Astrocyte of the spinal cord (primary cell): ENCODE measurements at regions not wholly inside any gene's neighbourhood (a gene's known extent, or its start where the extent isn't known, plus 50 kb on each side); places are given as distances from the start of the nearest gene placed in this dataset.
A peak's percentile ranks its signal among the peaks of the same experiment; 100 is the strongest.

ENCODE experiments used
- DNase-seq: peaks from one replicate; pipeline ENCODE4 v3.0.0; 2011; ENCODE audit warnings: low read depth, low spot score
- H3K4me3 ChIP-seq: 2 replicates; pipeline ENCODE4 v1.5.1; 2011; ENCODE audit warnings: low read depth, mild to moderate bottlenecking, low read length, moderate library complexity
- in situ Hi-C: cut with HindIII; loops from 2 replicates; pipeline ENCODE4 v1.10.0; 2017; ENCODE audit warnings: low sequenced_read_pairs
- TF ChIP-seq, protein P1 (sequence below): IDR thresholded peaks from 2 replicates; pipeline ENCODE4 v1.5.1; 2012; ENCODE audit warnings: low read depth, mild to moderate bottlenecking, low read length, inconsistent platforms

DNA sequence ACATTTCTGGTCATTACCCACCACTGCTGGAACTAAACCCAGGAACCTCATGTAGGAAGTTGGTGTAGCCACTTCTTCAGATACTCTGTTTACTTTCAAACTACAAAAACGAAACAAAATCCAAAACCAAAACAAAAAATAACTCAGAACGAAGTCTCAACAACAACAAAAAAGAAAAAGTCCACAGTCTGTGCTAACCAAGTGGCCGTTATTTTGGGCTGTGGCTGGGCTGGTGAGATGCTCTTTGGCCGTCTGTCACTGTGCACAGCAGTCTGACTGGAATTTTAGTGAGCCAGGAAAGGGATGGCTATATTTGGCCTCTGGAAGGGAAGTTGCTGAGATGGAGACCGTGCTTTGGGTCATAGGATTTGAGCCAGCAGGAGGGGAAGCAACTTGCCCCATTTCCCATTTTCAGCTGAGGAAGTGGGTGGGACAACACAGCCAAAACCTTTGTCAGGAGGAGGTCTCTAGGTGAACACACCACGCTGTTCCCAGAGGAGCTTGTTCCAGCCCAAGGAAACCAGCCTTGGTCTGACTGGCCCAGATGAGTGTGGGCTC, 334.1 kb downstream of the ZSWIM6 start:
- TF ChIP-seq, protein P1, sequence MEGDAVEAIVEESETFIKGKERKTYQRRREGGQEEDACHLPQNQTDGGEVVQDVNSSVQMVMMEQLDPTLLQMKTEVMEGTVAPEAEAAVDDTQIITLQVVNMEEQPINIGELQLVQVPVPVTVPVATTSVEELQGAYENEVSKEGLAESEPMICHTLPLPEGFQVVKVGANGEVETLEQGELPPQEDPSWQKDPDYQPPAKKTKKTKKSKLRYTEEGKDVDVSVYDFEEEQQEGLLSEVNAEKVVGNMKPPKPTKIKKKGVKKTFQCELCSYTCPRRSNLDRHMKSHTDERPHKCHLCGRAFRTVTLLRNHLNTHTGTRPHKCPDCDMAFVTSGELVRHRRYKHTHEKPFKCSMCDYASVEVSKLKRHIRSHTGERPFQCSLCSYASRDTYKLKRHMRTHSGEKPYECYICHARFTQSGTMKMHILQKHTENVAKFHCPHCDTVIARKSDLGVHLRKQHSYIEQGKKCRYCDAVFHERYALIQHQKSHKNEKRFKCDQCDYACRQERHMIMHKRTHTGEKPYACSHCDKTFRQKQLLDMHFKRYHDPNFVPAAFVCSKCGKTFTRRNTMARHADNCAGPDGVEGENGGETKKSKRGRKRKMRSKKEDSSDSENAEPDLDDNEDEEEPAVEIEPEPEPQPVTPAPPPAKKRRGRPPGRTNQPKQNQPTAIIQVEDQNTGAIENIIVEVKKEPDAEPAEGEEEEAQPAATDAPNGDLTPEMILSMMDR = no peak
- in situ Hi-C loops = no loop called here
- no peak overlapping the region for H3K4me3 ChIP-seq
- DNase-seq = no peak

DNA sequence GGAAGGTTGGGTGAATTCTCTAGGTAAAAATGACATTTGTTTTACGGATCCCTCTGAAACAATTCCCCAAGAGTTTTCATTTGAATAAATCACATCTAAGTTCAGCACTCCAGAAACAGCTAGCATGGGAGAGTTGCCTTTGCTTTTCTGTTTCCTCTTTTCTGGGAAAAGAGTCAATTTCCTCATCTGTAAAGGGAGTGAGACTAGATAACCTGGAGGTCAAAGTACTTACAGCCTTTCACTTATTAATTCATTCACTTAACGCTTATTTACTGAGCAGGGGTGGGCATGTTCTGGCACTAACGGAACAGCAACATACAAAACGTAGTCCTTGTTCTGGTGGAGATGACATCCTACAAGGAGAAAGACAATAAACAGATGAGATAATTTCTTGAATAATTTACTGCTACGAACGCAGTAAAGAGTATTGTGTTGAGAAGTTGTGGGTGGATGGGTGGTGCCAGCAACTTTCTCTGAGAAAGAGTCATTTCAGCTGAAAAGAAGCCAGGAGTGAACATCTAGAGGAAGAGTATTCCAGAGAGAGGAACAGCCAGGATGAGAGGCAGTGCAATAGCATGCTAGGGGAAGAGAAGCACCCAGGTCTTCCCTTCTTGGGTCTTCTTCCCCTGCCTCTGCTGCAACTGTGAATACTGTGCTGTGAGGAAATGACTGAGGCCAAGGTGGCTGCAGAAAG, 335.6 kb downstream of the ZSWIM6 start:
- in situ Hi-C loops = no loop called here

DNA sequence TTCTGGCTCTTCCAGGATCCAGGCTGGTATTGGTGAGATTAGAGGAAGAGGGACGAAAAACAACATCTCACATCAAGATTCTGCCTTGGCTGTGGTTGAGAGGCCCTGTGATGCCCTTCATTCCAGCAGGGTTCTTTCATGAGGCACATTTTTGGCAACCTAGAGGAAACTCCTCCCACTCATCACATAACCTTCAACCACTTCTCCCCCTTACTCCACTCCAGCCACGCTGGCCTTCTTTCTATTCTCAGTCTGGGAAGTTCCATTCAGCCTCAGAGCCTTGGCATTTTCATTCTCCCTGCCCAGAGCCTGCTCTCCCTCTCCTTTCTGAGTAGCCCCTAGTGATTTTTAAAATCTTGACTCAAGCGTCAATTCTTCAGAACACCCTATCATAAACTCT, 337.5 kb downstream of the ZSWIM6 start:
- TF ChIP-seq, protein P1 = no peak

More for the DNA sequence above, 335.6 kb downstream of the ZSWIM6 start:
- no peak for DNase-seq
- H3K4me3 ChIP-seq = no peak overlapping the region
- TF ChIP-seq, protein P1 = no peak

DNA sequence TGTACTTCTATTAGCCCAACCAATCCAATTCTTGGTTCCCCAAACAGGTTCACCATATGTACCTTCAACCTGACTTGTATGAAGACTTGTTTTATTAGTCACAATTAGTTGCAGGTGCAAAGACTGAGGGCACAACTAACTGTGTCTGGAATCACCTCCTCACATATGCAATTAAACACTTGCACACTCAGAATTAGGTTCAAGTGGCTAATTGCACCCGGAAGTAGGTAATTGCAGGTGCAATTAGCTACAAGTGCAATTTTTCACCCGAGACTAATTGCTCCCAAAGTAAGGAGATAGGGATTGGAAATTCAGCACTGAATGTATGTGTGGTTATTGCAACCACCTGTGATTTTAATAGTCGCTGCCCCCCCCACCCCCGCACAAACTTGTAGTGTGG, 338.9 kb downstream of the ZSWIM6 start:
- no peak for DNase-seq
- H3K4me3 ChIP-seq = no peak overlapping the region
- TF ChIP-seq, protein P1 = no peak
- in situ Hi-C loops = no loop called here

More for the DNA sequence above, 337.5 kb downstream of the ZSWIM6 start:
- no peak for DNase-seq
- in situ Hi-C loops = no loop called here
- no peak overlapping the region for H3K4me3 ChIP-seq

DNA sequence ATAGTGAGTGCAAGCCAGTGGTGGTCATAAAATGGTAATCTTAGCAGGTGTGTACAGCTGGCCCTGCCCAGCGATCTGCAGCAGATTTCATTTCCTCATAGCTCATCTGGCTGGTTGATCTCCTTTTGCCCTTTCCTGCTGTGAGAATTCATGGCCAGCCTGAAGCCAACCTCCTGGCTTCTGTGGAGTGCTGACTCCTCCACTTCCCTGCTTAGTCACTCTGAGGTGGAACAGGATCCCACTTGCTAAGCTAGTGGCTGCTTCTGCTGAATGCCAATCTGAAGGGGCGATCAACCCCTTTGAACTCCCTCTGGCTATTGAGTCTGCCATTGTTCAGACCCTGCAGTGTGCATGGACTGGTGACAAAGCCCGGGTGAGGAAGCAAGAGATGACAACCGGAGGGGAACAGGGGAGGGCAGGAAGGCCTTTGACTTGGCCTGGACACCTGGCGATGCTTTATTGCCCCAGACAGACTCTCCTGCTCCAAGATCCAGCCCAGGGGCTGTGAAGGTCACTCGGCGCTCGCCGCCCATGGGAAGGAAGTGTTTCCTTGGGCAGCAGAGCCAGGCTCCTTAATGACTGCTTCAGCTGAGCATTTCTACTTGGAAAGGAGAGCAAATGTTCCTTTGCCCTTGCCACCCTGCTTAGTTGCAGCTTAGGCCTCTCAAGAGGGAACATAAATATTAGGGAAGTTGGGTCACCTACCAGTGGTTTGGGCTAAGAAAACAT, 341.1 kb downstream of the ZSWIM6 start:
- in situ Hi-C loops = no loop called here
- H3K4me3 ChIP-seq = no peak overlapping the region
- peak; percentile 56 for DNase-seq
- TF ChIP-seq, protein P1 = no peak

DNA sequence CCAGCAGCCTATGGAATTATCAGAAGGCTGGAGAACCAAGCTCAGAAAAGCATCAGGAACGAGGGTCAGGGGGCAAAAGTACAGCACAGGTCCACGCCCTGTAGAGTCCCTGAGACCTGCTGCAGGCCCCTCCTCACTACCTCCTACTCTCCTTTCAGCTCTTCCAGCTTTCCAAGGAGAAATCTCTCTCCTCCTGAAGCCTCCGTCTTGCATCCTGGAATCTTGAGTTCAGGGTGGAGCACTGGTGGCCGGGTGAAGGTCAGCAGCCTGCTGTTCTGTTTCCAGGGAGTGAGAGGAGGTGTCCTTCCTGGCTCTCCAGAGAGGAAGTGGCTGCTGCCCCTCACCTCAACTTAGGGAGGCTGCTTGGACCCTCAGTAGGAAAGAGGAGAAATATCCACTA, 342.3 kb downstream of the ZSWIM6 start:
- TF ChIP-seq, protein P1 = no peak
- in situ Hi-C loops = no loop called here
- DNase-seq = no peak
- H3K4me3 ChIP-seq = no peak overlapping the region
